HG02852 (cell line): ENCODE measurements at regions not wholly inside any gene's neighbourhood (a gene's known extent, or its start where the extent isn't known, plus 50 kb on each side); places are given as distances from the start of the nearest gene placed in this dataset.

Source experiments
- ATAC-seq: cut with Tn5 transposase; IDR thresholded peaks from one replicate; pipeline ENCODE4 v1.9.1; 2021; ENCODE audit warnings: mild to moderate bottlenecking, moderate library complexity; ENCODE audit not compliant: unreplicated experiment

DNA sequence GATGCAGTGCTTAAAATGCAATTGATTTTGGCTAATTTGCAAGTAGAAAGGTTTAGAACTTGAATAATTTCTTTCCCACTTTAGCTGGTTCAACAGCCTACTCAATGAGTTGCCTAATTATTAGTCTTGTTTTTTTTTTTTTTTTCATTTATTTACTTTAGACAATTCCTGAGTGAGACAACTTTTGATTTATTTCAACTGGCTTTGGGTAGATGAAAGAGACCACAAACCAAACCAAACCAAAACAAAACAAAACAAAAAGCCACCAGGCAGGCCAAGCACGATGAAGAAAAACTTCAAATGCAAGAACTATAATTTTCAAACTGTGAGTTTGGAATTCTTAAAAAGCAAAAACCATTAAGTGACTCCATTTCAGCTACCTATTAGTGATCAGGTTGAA, 469.9 kb downstream of the GBE1 start:
- ATAC-seq, result no peak

- no peak for ATAC-seq
These were observed 471.8 kb downstream of the GBE1 start for GRCh38 chr3:81289676-81290075.

- no peak for ATAC-seq
These were observed 481.7 kb downstream of the GBE1 start for GRCh38 chr3:81279481-81280379.

DNA sequence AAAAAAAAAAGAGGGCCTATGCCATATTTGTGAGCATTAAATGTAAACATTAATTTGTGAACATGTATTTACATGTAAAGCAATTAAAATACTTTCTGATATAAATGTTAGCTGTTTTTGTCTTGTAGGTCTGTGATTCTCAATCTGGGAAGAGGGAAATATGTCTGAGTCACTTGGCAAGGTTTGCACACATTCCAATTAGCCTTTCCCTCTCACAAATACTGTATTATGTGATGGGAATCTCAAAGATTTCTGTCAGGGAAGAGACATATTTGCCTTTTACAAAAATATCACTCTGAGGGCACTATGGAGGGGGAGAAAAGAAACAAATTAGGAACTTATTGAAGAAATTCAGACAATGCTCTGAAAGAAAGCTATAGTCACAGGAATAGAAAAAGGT, 483.6 kb downstream of the GBE1 start:
- no peak for ATAC-seq

- no peak for ATAC-seq
These were observed 486.8 kb downstream of the GBE1 start for GRCh38 chr3:81274671-81275070.

GRCh38 chr3:81270603-81271379, 490.7 kb downstream of the GBE1 start:
- peak; percentile 83 for ATAC-seq

GRCh38 chr3:81268526-81268925, 492.9 kb downstream of the GBE1 start:
- ATAC-seq, result no peak

- ATAC-seq, result no peak
These were observed 499.4 kb downstream of the GBE1 start for GRCh38 chr3:81261996-81262395.

- no peak for ATAC-seq
These were observed 506.0 kb downstream of the GBE1 start for GRCh38 chr3:81255463-81255862.

DNA sequence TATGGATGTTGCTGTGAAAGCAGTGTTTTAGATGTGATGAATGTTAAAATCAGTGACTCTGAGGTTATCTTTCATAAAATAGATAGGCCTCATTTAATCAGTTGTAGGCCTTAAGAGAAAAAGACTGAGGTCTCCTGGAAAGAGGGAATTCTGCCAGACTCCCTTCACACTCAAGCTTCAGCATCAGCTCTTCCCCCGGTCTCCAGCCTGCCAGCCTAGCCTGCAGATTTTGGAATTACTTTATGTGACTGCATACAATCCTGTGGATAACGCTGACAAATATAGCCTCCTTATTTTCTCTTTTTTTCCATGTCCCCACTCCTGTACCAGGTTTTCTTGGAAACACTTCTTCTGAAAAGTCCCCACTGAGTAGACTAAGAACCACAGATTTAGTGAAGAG, 510.3 kb downstream of the GBE1 start:
- no peak for ATAC-seq

DNA sequence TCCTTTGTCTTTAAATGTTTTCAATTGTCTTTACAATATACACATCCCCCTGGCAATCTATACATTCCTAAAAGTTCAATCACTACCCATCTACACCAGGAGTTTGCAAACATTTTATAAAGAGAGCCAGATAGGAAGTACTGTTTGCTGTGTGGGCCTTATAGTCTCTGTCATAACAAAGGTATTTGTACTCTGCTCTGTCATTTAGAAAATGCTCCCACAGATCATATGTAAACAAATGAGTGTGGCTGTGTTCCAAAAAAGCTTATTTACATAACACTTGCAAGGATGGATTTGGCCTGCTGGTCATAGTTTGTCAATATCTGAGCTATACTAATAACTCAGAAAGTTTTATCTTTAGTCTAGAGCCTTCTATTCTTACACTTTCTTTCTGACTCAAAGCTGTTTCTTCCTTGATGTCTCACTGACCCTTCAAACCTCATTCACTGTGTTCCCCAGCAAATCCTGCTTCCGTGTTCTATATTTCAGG, 511.9 kb downstream of the GBE1 start:
- peak; percentile 83 for ATAC-seq

DNA sequence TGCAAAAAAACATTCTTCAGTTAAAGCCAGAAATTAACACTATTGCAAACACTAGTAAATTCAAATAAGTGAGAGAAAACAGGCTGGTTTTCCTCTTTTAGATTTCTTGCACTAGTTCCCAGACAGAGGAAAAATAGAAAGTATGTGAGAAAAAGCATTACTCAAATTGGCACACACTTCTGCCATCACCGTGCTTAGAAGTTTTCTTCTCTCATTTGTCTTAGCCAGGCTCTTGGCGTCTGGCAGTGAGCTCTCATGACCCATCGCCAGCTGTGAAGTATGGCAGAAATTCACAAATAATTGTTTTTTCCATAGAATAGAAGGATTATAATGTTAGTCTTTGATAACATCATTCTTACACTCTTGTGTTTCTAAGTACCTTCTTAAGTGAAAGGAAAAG, 515.9 kb downstream of the GBE1 start:
- ATAC-seq, result no peak

DNA sequence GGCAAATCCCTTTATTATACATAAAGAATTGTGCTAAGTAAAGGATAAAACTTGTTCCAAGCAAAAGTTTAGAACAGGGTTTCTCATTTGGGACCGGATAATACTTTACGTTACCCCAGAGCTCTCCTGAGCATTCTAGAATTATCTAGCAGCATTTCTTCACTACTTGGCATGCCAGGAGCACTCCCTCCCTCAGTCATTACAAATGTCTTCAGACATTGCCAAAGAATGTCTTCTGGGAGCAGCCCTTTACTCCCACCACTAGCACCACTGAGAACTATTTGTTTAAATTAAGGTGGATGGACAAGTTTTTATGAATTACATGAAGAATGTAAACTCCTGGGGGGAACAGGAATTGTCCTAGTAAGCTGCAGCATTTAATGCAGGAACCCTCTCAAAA, 516.4 kb downstream of the GBE1 start:
- no peak for ATAC-seq

- ATAC-seq, result no peak
These were observed 517.2 kb downstream of the GBE1 start for GRCh38 chr3:81244231-81244630.

- no peak for ATAC-seq
These were observed 518.6 kb downstream of the GBE1 start for GRCh38 chr3:81242871-81243270.

GRCh38 chr3:81237181-81237580, 524.3 kb downstream of the GBE1 start:
- ATAC-seq, result no peak

- no peak for ATAC-seq
These were observed 543.4 kb downstream of the GBE1 start for GRCh38 chr3:81218023-81218422.

DNA sequence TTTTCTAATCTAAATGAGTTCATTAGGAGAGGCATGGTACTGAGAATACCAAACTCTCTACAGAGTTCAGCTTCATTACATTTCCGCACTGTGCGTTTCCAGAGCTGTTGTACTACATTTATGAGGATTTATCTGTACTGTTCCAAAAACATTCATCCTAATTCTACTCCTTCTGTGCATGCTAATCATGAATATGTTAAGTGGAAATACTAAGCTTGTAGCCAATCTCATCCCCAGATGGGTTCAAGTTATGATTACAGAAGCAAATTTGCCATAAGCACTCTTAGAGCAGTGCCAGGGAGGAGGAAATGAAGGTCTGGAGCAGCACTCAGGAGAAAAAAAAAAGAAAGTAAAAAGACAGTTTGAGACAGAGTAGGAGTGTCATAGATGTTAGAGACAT, 544.3 kb downstream of the GBE1 start:
- ATAC-seq, result no peak

GRCh38 chr3:81216192-81216591, 545.3 kb downstream of the GBE1 start:
- no peak for ATAC-seq

GRCh38 chr3:81214631-81215030, 546.8 kb downstream of the GBE1 start:
- no peak for ATAC-seq

GRCh38 chr3:81199587-81199986, 561.9 kb downstream of the GBE1 start:
- ATAC-seq, result no peak

DNA sequence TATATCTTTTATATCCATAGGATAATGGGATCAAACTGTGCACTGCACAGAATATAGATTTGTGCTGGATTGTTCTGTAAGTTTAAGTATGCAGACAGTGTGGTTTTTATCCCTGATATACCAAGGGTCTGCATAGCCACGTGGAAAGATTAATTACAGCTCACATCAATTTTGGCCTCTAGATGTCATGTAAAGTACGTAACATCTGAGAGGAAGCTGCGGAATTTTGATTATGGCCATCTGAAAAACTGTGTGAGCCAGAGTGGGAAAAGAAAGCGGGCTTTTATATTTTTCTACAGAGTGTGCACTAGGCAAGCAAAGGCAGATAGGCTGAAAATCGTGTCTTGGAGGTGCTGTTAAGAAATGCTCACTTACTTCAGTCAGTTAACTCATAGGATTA, 562.7 kb downstream of the GBE1 start:
- no peak for ATAC-seq
